ENCODE measurements at regions not wholly inside any gene's neighbourhood (a gene's known extent, or its start where the extent isn't known, plus 50 kb on each side); places are given as distances from the start of the nearest gene placed in this dataset.
"Not testable (repeated sequence)": the region's sequence is repeated elsewhere in the genome, so short reads cannot be mapped to it uniquely, and the experiment has no call there.

DNA sequence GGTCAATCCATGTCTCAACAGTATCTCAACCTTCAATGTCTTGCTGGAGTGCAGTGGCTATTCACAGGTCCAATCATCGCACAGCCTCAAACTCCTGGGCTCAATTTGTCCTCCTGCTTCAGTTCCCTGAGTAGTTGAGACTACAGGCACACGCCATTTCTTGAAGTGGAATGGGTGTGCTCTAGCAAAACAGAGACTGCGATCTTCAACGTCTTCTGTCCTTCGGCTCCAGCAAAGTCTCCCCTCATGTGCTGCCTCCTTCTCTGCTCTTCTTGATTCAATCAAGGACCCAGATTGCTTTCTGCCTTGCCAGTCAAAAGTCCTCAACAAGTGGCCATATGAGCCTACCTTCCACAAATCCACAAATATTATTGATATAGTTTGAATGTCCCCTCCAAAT, 466.7 kb upstream of the MIR17HG start:
- DNase-seq (ENCODE audit: low spot score): no peak

DNA sequence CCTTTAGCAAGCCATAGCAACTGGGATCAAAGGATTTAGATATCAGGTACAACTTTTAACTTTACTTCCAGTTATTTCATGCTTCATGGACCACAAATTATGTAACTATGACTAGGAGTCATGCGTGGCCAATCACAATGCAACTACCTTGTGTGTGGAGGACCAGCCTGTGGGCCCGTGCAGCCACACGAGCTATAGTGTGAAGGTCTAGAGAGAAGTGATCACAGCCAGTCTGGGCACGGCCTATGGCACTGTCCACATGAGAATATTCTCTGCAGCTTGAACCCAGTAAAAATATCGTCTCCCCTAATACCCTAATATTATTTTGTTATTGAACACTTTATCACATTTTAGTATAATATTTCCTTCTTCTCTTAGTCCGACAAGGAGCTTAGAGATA, 464.9 kb upstream of the MIR17HG start:
- no peak for DNase-seq (ENCODE audit: low spot score)

DNA sequence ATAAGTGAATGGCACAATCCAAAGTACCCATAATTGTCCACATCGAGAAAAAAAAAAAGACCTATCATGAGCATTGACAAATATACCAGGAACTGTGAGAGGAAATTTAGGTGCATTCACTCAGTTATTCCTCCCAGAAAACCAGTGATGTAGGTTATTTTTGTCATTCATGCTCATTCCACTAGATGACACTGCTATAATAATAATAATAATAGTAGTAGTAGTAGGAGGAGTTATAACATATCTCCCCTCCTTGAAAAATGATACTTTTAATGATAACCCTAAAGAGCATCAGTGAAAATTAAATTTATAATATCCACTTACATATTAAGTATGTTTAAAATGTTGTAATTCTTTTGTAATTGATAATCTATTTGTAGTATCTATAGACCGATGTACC, 463.9 kb upstream of the MIR17HG start:
- DNase-seq (ENCODE audit: low spot score): no peak

DNA sequence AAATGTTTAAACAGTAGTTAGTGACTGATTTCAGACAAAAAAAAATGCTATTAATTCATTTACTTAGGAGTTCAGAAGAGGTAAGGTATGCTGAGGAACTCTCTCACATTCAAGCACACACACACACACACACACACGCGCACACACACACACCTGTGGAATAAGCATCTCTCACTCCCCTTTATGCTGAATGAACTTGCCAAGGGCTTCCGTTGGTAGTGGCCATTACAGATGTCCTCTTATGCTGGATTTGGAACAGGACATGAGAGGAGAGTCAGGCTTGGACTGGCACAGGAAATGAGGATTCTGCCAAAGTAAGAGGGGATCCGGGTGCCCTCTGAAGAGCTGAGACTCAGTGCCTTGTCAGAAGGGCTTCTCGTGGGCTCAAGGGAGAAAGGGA, 463.4 kb upstream of the MIR17HG start:
- no peak for DNase-seq (ENCODE audit: low spot score)

DNA sequence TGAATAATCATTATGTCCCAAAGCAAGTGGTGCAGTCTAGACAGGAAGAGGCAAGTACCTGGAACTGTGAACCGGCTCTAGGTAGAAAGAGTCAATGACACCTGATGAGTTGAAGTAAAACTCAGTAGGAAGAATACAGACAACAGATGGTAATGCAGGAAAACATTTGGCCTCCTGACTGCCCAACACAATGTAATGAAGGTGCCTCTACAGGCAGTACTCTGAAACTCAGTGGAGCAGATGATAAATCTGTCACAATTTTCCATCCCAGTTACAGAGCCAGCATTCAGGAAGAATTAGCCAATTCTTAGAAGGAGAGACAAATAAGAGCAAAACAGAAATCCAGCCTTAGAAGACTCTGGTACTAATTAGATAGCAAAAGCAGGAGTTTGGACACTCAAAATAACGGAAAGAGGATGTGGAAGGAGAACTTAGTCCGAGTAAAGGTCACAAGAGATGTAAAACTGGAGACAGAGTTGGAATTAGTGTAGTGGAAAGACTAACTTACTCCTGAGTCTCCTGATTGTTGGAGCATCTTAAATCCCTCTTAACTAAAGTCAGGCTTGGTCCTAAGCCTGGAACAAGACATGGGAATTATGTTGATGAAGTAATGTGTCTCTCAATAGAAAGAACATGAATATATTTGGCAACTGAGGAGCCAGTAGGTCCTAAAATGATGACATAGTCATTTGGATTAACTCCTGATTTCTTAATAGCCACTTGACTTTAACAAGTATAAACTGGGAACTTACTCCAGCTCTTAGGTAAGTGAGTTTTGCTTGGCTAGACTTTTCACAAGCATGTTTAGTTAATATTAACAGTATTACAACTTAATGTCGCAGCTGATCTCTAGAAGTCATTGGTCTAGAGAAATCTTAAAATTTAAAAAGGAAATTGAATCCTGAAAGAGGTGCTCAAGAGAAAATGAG, 457.3 kb upstream of the MIR17HG start:
- DNase-seq (ENCODE audit: low spot score): no peak

DNA sequence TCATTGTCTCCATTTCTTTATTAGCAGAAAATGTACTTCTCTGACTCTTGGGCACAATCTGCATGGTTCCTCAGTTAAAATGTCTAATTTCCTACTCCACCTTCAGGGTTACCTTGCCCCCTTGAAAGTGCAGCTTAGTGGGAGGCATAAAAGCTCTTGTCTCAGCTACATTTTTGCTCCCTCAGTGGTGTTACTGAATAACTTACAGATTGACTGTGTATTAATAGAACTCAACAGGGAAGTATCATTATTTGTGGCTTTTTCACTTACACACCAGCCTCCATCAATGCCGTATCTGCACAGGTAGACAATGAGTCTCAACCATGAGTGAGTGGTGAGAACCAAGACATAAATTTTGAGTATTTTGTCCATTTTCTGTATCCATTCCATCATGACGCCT, 456.2 kb upstream of the MIR17HG start:
- DNase-seq (ENCODE audit: low spot score): no peak

DNA sequence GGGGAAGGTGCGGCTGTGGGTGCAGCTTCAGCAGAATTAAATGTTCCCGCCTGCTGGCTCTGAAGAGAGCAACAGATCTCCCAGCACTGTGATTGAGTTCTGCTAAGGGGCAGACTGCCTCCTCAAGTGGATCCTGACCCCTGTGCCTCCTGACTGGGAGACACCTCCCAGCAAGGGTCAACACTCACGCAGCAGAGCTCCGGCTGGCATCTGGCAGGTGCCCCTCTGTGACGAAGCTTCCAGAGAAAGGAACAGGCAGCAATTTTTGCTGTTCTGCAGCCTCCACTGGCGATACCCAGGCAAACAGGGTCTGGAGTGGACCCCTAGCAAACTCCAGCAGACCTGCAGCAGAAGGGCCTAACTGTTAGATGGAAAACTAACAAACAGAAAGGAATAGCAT, 454.3 kb upstream of the MIR17HG start:
- not testable (repeated sequence) for DNase-seq (ENCODE audit: low spot score)

DNA sequence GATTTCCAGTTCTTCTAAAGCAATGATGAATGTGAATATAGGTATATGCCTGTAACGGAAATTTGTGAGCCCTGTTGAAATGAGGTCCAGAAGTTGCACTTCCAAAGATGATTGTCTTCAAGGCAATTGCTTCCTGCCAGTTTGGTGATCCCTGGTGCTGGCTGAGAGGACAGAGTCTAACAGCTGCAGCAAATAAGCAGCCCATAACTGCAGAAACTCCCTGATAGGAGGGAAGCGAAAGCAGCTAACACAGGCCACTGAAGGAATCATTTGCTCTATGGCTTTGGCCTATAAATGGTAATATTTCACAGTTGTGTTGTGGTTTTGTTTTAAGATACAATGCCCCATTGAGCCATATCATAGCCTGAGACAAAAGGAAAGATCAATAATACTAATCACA, 451.5 kb upstream of the MIR17HG start:
- DNase-seq (ENCODE audit: low spot score): no peak

DNA sequence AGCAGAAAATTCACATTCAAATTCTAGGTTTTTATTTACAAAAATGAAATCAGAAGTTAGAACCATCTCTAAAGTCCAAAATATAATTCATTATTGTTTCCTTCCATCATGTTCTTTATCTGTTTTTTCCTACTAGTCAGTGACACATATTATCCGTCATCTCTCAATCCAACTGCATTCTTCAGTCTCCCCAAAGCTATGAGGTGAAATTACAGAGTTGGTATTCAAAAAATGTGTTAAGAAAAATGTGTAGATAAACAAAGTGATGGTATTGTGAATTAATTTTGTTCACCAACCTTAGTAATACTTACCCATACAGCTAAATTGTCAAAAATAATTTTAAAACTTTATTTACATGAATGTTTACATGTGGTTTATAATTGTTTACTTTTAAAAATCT, 448.7 kb upstream of the MIR17HG start:
- no peak for DNase-seq (ENCODE audit: low spot score)

DNA sequence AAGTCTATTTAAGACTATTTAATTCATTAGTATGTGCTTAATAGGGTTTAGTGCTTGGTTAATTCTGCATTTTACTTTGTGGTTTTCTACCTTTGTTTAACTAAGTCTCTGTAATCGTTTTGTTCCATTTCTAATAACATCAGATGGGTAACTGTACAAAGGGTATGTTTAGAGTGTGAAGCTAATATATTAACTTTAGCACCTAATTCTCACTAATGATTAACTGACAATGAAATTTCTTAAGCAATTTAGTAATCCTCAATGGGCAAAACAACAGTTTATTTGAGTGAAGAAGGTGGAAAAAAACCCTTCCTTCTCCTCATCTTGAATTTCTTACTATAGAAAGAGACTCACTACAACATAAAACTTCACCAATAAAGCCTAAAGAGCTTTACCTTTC, 448.1 kb upstream of the MIR17HG start:
- DNase-seq (ENCODE audit: low spot score): no peak

DNA sequence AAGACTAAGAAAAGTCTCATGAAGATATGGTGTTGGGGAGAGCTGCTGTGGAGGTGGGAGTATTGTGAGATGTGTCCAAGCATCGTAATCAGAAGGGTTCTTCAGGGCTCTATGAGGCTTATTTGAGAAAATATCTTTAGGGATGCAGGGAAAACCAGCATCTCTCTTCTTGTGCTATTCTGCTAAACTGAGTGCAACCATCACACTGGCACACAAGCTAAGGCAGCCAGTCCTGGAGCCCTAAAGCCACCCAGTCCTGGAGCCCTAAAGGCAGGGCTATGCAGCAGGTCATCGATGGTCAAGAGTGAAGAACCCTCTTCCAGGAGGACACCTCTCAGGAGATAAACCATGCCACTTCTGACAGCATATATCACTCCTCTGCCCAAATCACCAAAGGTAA, 445.2 kb upstream of the MIR17HG start:
- no peak for DNase-seq (ENCODE audit: low spot score)

DNA sequence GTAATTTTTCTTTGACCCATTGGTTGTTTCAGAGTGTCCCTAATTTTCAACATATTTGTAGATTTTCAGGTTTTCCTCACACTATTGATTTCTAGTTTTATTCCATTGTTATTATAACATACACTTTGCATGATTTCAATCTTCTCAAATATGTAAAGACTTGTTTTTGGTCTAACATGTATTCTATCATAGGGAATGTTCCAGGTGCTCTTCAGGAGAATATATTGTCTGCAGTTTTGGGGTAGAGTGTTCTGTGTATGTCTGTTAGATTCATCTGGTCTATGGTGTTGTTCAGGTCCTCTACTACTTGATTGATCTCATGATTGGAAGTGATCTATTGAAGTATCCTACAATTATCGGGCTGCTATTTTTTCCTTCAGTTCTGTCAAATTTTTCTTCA, 440.9 kb upstream of the MIR17HG start:
- DNase-seq (ENCODE audit: low spot score): no peak

DNA sequence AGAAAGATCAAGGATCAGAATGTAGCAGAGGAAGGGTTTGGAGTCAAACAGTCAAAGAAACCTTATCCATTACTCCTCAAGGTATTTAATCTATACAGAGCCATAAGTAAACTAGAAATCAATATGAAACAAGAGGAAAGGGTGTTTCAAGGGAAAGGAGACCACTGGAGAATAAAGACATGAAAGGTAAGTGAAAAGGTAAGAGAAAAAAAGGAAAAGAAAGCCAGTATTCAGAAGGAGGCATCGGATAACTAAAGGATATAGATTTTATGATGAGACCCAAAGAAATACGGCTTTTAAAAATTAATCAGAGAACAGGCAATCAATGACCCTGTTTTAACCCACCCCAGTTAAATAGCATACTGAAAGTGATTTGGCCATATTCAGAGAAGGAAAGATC, 438.7 kb upstream of the MIR17HG start:
- DNase-seq (ENCODE audit: low spot score): no peak

DNA sequence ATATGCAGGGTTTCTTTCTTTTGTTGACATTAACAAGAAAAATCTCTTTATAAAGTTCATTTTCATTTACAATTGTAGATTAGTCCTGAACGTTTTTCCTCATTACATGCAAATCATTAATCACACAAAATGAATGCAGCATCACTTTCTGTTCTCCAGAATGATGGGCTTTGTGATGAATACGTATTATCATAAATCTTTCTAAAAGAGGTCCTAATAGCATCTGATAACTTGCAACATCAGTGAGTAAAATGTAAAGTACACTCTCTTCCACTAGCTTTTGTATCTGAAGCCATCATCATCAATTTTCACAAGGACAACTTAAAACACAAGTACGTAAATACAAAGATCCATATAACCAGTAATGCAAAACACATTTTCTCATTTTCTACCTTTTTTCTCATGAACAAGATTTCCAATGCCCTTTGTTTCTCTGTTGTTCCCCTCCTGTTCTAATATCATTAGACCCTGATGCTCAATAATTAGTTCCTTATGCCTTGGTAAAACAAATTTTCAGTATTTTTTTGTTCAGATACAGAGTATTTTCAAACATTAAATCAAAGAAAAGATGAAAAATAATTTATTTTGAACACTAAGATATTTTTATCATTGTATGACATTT, 437.4 kb upstream of the MIR17HG start:
- DNase-seq (ENCODE audit: low spot score): no peak

DNA sequence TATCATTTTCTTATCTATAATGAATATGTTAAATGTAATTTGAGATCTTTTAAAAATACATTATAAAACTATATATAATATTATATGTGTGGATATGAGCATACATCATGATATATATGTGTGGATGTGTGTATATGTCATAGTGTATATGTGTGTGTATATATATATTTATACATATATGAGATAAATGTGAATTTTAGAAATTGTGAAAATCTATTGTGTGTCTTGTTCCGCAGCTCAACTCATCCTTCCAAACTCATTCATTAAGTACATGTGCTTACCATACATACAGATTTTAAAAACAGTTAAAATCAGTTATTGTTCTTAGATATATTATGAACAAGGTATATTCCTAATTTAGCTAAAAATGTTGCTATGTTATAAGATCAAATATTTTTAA, 435.2 kb upstream of the MIR17HG start:
- DNase-seq (ENCODE audit: low spot score): no peak

DNA sequence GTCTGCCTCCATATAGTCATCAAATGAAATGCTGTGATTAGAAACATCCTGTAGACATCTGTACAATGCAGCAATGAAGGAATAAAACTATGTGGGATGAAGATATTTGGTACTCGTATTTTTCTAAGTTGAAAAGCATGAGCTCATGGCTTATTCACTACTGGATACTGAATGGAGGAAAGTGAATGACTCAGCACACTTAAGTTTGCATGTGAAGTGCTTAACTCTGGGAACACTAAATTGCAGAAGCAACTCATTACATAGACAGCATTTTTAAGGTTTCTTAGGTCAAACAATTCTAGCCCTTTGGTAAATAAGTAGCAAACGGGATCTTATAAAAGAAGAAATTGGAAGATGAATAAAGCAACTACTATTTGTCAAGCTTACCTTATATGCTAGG, 429.0 kb upstream of the MIR17HG start:
- DNase-seq (ENCODE audit: low spot score): no peak

DNA sequence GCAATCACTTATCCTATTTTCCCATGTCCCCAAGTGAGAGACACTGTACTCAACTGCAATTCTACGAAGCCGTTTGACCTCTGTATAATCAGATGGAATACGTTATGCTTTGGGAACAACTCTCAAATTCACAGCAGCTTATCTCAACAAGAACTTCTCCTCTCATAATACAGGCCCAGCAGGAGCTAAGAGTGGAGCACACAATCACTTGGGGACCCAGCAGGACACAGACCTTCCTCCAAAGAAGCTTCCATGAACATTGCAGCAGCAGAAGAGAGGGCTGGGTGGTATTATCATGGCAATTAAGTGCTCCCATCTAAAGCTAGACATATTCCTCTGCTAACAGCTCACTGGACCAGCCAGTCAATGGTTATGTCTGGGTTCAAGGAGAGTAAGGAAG, 428.3 kb upstream of the MIR17HG start:
- DNase-seq (ENCODE audit: low spot score): no peak

DNA sequence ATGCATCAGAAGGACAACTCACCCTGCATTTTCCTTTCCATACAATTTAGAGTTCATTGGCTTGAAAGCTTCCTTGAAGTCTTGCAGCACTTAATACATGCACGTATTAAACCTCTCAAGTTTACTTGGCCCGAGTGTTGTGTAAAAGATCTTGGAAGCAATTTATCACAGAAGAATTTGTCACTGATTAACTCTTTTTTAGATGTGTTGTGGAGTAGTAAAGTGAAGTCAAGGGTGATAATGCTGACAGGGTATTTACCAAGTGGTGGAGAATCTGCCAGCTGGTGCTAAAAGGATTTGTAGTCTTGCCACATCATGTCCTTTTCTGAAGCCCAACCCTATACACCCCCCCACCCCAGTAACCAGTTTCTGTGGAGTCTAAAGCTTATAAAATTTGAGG, 421.0 kb upstream of the MIR17HG start:
- no peak for DNase-seq (ENCODE audit: low spot score)

DNA sequence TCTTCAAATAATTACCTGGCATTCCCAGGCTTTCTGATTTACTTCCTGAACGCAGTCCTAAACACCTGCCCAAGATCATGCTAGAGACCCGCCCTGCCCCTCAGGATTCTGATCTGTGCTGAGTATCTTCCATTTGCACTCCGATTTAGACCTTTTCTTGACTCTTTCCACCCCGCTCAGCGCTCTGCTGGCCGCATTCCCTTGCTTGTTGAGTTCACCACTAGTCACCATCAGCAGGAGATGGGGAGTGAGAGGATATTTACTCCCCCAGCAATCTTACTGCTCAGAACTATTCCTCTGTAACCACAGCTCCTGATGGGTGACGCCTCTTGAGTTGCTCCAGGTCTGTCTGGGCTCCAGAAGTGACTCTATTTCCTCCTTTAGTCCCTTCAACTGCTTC, 419.4 kb upstream of the MIR17HG start:
- no peak for DNase-seq (ENCODE audit: low spot score)

DNA sequence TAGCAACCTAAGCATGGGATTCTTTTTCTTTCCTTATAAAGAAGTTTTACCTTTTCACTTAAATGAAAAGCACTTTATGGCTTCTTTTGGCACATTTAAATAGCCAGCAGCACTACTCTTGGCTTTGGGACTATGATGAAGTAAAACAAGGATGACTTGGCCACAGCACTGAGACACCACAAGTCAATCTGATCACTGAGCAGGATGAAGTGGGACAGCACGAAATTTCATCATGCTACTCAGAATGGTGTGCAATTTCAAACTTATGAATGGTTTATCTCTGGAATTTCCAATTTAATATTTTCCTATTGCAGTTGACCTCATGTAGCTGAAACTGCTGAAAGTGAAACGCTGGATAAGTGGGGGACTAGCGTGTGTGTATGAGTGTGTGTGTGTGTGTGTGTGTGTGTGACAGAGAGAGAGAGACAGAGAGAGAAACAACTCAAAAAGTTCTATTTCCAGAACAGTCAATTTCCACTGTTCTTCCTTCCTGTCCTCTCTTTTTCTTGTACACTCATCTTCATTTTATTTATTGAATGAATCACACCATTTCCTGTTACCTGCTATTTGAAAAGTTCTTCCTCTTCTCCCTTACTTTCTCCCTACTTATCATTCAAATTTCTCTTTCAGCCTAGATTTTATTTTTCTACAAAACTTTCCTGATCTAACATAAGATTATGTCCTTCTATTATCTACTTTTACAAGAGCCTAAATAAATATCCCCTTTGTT, 414.2 kb upstream of the MIR17HG start:
- DNase-seq (ENCODE audit: low spot score): no peak

DNA sequence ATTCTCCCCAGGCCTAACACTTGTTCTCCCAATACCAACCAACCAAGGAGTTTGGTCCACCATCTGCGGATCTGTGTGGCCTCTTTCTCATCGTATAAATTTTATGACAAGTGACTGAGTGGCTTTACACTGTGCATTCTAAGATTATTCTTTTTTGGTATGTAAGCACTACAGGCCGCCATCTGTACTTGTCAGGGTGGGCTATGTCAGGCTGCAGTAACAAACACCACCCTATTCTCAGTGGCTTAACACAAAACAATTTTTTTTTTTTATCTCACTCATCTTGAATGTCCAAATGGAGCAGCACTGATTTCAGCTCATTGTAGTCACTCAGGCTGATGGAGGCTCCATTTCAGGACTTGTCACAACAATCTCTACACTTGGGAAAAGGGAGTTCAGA, 412.7 kb upstream of the MIR17HG start:
- DNase-seq (ENCODE audit: low spot score): no peak

DNA sequence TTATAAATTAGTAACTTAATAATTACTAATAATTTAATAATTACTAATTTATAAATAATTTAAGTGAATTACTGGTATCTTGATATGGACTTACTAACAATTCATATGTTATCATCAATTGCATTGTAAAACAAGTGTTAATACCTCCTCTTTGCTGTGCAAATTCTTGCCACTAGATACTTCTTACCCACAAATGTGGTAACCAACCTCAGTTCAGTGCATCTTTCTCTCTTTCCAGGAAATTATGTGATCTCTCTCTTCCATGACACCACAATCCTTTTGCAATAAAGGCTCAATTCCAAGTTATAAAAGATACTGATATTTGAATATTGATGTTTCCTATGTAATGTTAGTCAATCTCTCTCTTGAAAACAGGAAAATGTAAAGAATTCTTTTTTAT, 408.6 kb upstream of the MIR17HG start:
- DNase-seq (ENCODE audit: low spot score): no peak

DNA sequence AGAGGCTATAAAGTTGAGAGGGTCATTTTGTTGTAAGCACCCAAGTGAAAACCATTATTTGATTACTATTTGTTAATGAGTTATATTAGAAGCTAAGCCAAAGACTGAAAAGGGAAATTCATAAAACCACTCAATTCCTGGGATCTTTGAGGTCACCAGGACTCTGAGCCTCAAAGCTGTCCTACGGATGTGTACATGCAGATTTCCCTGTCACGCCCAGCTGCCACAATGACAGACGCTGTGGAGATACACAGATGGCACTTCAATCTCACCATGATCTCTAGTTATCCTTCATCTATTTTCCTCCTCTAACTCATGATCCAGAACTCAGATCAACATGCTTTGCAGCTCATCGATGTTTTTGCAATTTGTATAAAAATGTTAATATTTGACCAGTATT, 403.5 kb upstream of the MIR17HG start:
- DNase-seq (ENCODE audit: low spot score): no peak
